ENCODE measurements at regions not wholly inside any gene's neighbourhood (a gene's known extent, or its start where the extent isn't known, plus 50 kb on each side); places are given as distances from the start of the nearest gene placed in this dataset.

DNA sequence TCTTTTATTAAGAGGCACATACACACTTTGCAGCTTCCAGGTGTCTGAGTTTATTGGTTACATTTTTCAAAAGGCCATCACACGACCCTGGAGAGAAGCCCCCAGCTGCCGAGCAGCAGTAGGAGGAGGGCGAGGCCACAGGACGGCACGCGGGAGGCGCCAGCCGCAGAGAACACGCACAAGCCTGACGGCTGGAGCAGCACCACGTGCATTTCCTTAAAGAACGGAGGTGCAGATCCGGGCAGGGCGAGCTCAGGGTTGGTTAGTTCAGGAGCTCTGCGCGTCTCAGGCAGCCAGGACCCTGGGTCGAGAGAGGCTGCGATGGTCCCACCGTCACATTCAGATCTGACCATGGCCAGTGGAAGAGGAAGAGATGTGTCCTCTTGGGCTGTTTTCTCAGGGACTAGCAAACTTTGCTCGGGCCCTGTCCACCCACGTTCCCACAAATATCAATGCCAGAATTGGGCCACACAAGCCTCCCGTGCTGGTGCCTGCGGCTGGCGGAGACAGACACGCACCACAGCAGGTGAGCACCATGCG lies 121.4 kb upstream of the AFDN start:
- TF ChIP-seq NFIC (IDR thresholded peaks at IDR 0.05) (no peak), EP300 (IDR thresholded peaks at IDR 0.05; ENCODE audit: borderline replicate concordance) (no peak), ZBTB7A (IDR thresholded peaks at IDR 0.05; ENCODE audit: low read depth) (no peak), EGR1 (IDR thresholded peaks at IDR 0.05) (no peak), RAD21 (IDR thresholded peaks at IDR 0.05; ENCODE audit: low read depth) (no peak), TAF1 (IDR thresholded peaks at IDR 0.05; ENCODE audit: low read depth) (no peak), FOXM1 (IDR thresholded peaks at IDR 0.05; ENCODE audit: borderline replicate concordance, low read depth) (no peak), YY1 (IDR thresholded peaks at IDR 0.05; ENCODE audit: low read depth) (no peak)
- TF ChIP-seq, protein P1, sequence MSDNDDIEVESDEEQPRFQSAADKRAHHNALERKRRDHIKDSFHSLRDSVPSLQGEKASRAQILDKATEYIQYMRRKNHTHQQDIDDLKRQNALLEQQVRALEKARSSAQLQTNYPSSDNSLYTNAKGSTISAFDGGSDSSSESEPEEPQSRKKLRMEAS (IDR thresholded peaks at IDR 0.05) = no peak
- TF ChIP-seq, protein P2, sequence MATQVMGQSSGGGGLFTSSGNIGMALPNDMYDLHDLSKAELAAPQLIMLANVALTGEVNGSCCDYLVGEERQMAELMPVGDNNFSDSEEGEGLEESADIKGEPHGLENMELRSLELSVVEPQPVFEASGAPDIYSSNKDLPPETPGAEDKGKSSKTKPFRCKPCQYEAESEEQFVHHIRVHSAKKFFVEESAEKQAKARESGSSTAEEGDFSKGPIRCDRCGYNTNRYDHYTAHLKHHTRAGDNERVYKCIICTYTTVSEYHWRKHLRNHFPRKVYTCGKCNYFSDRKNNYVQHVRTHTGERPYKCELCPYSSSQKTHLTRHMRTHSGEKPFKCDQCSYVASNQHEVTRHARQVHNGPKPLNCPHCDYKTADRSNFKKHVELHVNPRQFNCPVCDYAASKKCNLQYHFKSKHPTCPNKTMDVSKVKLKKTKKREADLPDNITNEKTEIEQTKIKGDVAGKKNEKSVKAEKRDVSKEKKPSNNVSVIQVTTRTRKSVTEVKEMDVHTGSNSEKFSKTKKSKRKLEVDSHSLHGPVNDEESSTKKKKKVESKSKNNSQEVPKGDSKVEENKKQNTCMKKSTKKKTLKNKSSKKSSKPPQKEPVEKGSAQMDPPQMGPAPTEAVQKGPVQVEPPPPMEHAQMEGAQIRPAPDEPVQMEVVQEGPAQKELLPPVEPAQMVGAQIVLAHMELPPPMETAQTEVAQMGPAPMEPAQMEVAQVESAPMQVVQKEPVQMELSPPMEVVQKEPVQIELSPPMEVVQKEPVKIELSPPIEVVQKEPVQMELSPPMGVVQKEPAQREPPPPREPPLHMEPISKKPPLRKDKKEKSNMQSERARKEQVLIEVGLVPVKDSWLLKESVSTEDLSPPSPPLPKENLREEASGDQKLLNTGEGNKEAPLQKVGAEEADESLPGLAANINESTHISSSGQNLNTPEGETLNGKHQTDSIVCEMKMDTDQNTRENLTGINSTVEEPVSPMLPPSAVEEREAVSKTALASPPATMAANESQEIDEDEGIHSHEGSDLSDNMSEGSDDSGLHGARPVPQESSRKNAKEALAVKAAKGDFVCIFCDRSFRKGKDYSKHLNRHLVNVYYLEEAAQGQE (IDR thresholded peaks at IDR 0.05; ENCODE audit: low read depth) = no peak
- TF ChIP-seq, protein P3, sequence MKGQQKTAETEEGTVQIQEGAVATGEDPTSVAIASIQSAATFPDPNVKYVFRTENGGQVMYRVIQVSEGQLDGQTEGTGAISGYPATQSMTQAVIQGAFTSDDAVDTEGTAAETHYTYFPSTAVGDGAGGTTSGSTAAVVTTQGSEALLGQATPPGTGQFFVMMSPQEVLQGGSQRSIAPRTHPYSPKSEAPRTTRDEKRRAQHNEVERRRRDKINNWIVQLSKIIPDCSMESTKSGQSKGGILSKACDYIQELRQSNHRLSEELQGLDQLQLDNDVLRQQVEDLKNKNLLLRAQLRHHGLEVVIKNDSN (IDR thresholded peaks at IDR 0.05) = no peak
